ENCODE measurements at regions not wholly inside any gene's neighbourhood (a gene's known extent, or its start where the extent isn't known, plus 50 kb on each side); places are given as distances from the start of the nearest gene placed in this dataset.

- Histone ChIP-seq H3K4me3 (no peak overlapping the region), H3K36me3 (no peaks in the 10 kb centered on the region), H3K27me3 (replicated peaks; ENCODE audit: insufficient read depth) (no peaks in the 10 kb centered on the region), H3K9me3 (no peaks in the 10 kb centered on the region), H3K27ac (peak overlapping the region; percentile 40 to 59), H3K4me1 (replicated peaks) (peaks cover 6% of the 10 kb centered on the region)
- 33% methylated on average over 5 of the region's 5 CpGs for WGBS
- DNase-seq (ENCODE audit: low spot score) = no peak
- intact Hi-C loops (cut with DNase I) = no loop called here
- TF ChIP-seq POLR2AphosphoS5 (IDR thresholded peaks at IDR 0.05) (peak; percentile 77), POLR2A (IDR thresholded peaks at IDR 0.05) (no peak), CTCF (IDR thresholded peaks at IDR 0.05) (no peak)
These were observed 52.5 kb upstream of the NBL1 start for GRCh38 chr1:19591482-19592091.

- Histone ChIP-seq H3K9me3 (no peaks in the 10 kb centered on the region), H3K4me3 (no peak overlapping the region), H3K27ac (no peak overlapping the region), H3K36me3 (no peaks in the 10 kb centered on the region), H3K27me3 (replicated peaks; ENCODE audit: insufficient read depth) (no peaks in the 10 kb centered on the region), H3K4me1 (replicated peaks) (no peaks in the 10 kb centered on the region)
- WGBS = 100% methylated on average over 1 of the region's 1 CpG
- DNase-seq (ENCODE audit: low spot score) = no peak
- intact Hi-C loops (cut with DNase I) = no loop called here
- no peak for TF ChIP-seq POLR2AphosphoS5 (IDR thresholded peaks at IDR 0.05)
- no peak for TF ChIP-seq CTCF (IDR thresholded peaks at IDR 0.05)
- TF ChIP-seq POLR2A (IDR thresholded peaks at IDR 0.05) = no peak
These were observed 58.6 kb upstream of the NBL1 start for GRCh38 chr1:19585507-19585906.

GRCh38 chr1:19582318-19582717, 61.8 kb upstream of the NBL1 start:
- Histone ChIP-seq H3K27ac (no peak overlapping the region), H3K4me1 (replicated peaks) (no peaks in the 10 kb centered on the region), H3K4me3 (no peak overlapping the region), H3K27me3 (replicated peaks; ENCODE audit: insufficient read depth) (no peaks in the 10 kb centered on the region), H3K9me3 (no peaks in the 10 kb centered on the region), H3K36me3 (no peaks in the 10 kb centered on the region)
- intact Hi-C loops (cut with DNase I) = no loop called here
- WGBS = 54% methylated on average over 4 of the region's 4 CpGs
- peak; percentile 24 for DNase-seq (ENCODE audit: low spot score)
- TF ChIP-seq CTCF (IDR thresholded peaks at IDR 0.05) (peak in 3 of 4 experiments; percentile 46 to 66 (median 48)), POLR2AphosphoS5 (IDR thresholded peaks at IDR 0.05) (no peak)

GRCh38 chr1:19581381-19581780, 62.7 kb upstream of the NBL1 start:
- no peaks in the 10 kb centered on the region for H3K27me3 ChIP-seq (replicated peaks; ENCODE audit: insufficient read depth)
- no peak for TF ChIP-seq POLR2A (IDR thresholded peaks at IDR 0.05)
- TF ChIP-seq POLR2AphosphoS5 (IDR thresholded peaks at IDR 0.05) = no peak
- no peak for TF ChIP-seq CTCF (IDR thresholded peaks at IDR 0.05)
- no peak for DNase-seq (ENCODE audit: low spot score)
- H3K27ac ChIP-seq = no peak overlapping the region
- H3K4me1 ChIP-seq (replicated peaks) = no peaks in the 10 kb centered on the region
- intact Hi-C loops (cut with DNase I) = no loop called here
- WGBS = 90% methylated on average over 7 of the region's 7 CpGs
- no peak overlapping the region for H3K4me3 ChIP-seq
- H3K36me3 ChIP-seq = no peaks in the 10 kb centered on the region
- H3K9me3 ChIP-seq = no peaks in the 10 kb centered on the region

DNA sequence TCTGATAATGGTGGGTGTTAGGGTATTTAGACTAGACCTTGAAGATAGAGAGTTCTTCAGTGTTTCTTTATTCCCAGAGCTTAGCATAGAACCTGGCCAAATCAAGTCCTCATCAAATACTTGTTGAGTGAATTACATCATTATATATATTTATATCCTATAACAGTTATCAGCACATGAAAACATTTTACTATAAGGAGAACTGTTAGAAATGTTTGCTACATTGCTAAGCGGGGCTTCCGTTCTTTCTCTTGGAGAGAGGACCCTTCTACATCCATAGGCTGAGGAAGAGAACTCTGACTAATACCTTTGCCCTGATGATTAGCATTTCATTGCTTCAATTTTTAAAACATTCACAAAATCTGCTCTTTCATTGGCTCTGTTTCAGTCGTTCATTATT, 66.5 kb upstream of the NBL1 start:
- Histone ChIP-seq H3K27ac (no peak overlapping the region), H3K36me3 (no peaks in the 10 kb centered on the region), H3K4me3 (no peak overlapping the region), H3K9me3 (no peaks in the 10 kb centered on the region), H3K4me1 (replicated peaks) (no peaks in the 10 kb centered on the region), H3K27me3 (replicated peaks; ENCODE audit: insufficient read depth) (no peaks in the 10 kb centered on the region)
- 83% methylated on average over 3 of the region's 3 CpGs for WGBS
- DNase-seq (ENCODE audit: low spot score) = no peak
- intact Hi-C loops (cut with DNase I) = no loop called here
- no peak for TF ChIP-seq POLR2A (IDR thresholded peaks at IDR 0.05)
- TF ChIP-seq POLR2AphosphoS5 (IDR thresholded peaks at IDR 0.05) = no peak
